Naive thymus-derived CD4-positive, alpha-beta T cell (primary cell): ENCODE measurements at regions not wholly inside any gene's neighbourhood (a gene's known extent, or its start where the extent isn't known, plus 50 kb on each side); places are given as distances from the start of the nearest gene placed in this dataset.

Experiments
- ATAC-seq: fragments of 150-1000 bp; cut with Tn5 transposase; 2 replicates; pipeline ENCODE4 v1.10.0; 2021; ENCODE audit warnings: mild to moderate bottlenecking, moderate library complexity
- CTCF ChIA-PET: fragments of 350-600 bp; sonication (Branson Sonifier 250); formaldehyde crosslinking; loops from one replicate; lab custom pipeline; 2021; ENCODE audit warnings: antibody characterized with exemption; lab: Charles Lee
- POLR2A ChIA-PET: fragments of 350-600 bp; sonication (Branson Sonifier 250); formaldehyde crosslinking; loops from one replicate; lab custom pipeline; 2021; ENCODE audit warnings: antibody characterized with exemption, inconsistent platforms; lab: Charles Lee
- DNase-seq, 9 donors: peaks; one replicate each; pipeline versions ENCODE4 v3.0.0 to v3.0.0-alpha.2; 2020 to 2022; ENCODE audit warnings: mixed read lengths in 1 of 9
- H3K27ac ChIP-seq: one replicate; pipeline ENCODE4 v1.7.0; 2013; ENCODE audit warnings: mild to moderate bottlenecking, low read depth, low read length, moderate library complexity
- H3K27me3 ChIP-seq, 2 donors: one replicate each; pipeline ENCODE4 v1.7.0; 2013; ENCODE audit warnings: low read length in 2 of 2, mild to moderate bottlenecking in 2 of 2, moderate library complexity in 2 of 2; ENCODE audit not compliant: control insufficient read depth in 2 of 2, insufficient read depth in 2 of 2
- H3K36me3 ChIP-seq, 3 experiments: 1 replicate in 2 of 3; 2 replicates in 1 of 3; pipeline ENCODE4 v1.7.0; 2013; ENCODE audit warnings: low read length in 3 of 3, mild to moderate bottlenecking in 3 of 3, moderate library complexity in 1 of 3; ENCODE audit not compliant: insufficient read depth in 3 of 3, control insufficient read depth in 2 of 3
- H3K4me1 ChIP-seq, 2 donors: one replicate each; pipeline ENCODE4 v1.7.0; 2013; ENCODE audit warnings: low read length in 2 of 2, mild to moderate bottlenecking in 2 of 2, moderate library complexity in 1 of 2; ENCODE audit not compliant: control insufficient read depth in 2 of 2, insufficient read depth in 2 of 2
- H3K4me3 ChIP-seq: 2 replicates; pipeline ENCODE4 v1.7.0; 2013; ENCODE audit warnings: mild to moderate bottlenecking, low read length
- H3K9me3 ChIP-seq, 3 experiments: 1 replicate in 2 of 3; 2 replicates in 1 of 3; pipeline ENCODE4 v1.7.0; 2013; ENCODE audit warnings: low read length in 3 of 3; ENCODE audit not compliant: control insufficient read depth in 2 of 3
- H3K27ac Mint-ChIP-seq, 9 donors: one replicate each; pipeline ENCODE4 v1.8.0; 2020 to 2022; ENCODE audit warnings: mixed read lengths in 9 of 9, mild to moderate bottlenecking in 8 of 9, moderate library complexity in 5 of 9, inconsistent platforms in 2 of 9
- H3K27me3 Mint-ChIP-seq, 5 donors: one replicate each; pipeline ENCODE4 v1.8.0; 2021 to 2022; ENCODE audit warnings: mixed read lengths in 5 of 5, mild to moderate bottlenecking in 1 of 5
- H3K36me3 Mint-ChIP-seq, 5 donors: one replicate each; pipeline ENCODE4 v1.8.0; 2020 to 2022; ENCODE audit warnings: mixed read lengths in 5 of 5, mild to moderate bottlenecking in 3 of 5, inconsistent platforms in 1 of 5
- H3K4me1 Mint-ChIP-seq, 7 donors: one replicate each; pipeline ENCODE4 v1.8.0; 2020 to 2022; ENCODE audit warnings: mixed read lengths in 7 of 7, mild to moderate bottlenecking in 3 of 7, inconsistent platforms in 1 of 7
- H3K4me3 Mint-ChIP-seq, 10 donors: one replicate each; pipeline ENCODE4 v1.8.0; 2020 to 2022; ENCODE audit warnings: mild to moderate bottlenecking in 10 of 10, mixed read lengths in 10 of 10, moderate library complexity in 6 of 10, inconsistent platforms in 2 of 10
- H3K9me3 Mint-ChIP-seq, 11 donors: one replicate each; pipeline ENCODE4 v1.8.0; 2020 to 2022; ENCODE audit warnings: mixed read lengths in 11 of 11, mild to moderate bottlenecking in 4 of 11, inconsistent platforms in 1 of 11, moderate library complexity in 1 of 11
- intact Hi-C, 2 donors: fragments of 100-400 bp; cut with micrococcal nuclease; formaldehyde crosslinking; loops; one replicate each; pipeline ENCODE4 v1.15.1; 2023

DNA sequence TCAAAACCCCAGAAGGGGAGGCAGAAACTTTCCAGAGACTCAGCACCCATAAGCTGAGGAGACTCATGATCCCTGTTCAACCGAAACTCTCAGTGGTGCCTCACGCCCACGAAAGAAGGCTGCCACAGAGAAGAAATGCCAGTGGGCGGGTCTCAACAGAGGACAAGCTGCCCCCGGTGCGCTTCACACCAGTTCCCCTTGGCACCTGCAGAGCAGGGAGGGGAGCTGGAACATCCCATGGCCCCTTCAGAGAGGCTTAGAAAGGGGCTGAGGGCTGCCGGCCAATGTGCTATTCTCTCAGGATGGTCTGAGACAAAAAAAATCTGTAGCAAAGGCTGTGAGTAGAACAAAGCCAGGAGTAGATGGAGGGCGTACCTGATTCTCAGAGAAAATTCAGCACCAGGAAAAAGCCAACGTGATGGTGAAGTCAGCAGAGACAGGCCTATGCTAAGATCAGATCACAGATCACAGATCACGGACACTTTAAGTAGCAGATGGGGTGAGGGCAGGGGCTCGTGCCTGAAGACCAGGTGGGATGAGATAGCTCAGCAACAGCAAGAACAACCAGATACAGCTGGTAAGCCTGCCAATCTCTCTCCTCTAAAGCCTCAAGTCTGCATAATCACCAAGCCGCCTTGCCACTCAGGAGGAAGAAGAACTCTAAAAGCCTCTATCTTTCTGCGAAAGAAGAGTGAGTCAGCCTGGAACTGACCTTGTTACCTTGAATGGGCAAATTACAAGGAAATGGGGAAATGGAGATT lies 206.4 kb upstream of the GRIP1 start:
- H3K4me3 ChIP-seq = no peak overlapping the region
- H3K27ac Mint-ChIP-seq = no peak overlapping the region
- intact Hi-C loops = no loop called here
- H3K4me1 Mint-ChIP-seq = no peaks in the 10 kb centered on the region
- peaks cover 0 to 4% of the 10 kb centered on the region in 2 donors for H3K27me3 ChIP-seq
- H3K9me3 ChIP-seq = no peaks in the 10 kb centered on the region
- POLR2A ChIA-PET = interaction anchor here (0.8 to 1.0 kb wide), 2 partner anchors 27 to 383 kb away, joined by 3 read pairs; no protein-coding TSS in a partner anchor
- no peaks in the 10 kb centered on the region for H3K36me3 Mint-ChIP-seq
- H3K27me3 Mint-ChIP-seq = peaks cover 0 to 7% (median 0%) of the 10 kb centered on the region in 5 donors
- no peaks in the 10 kb centered on the region for H3K9me3 Mint-ChIP-seq
- H3K27ac ChIP-seq = no peak overlapping the region
- no peaks in the 10 kb centered on the region for H3K36me3 ChIP-seq
- DNase-seq (no peak), ATAC-seq (no peak)
- CTCF ChIA-PET = interaction anchor here (0.6 kb wide), 1 partner anchor 402 kb away, joined by 6 read pairs; no protein-coding TSS in a partner anchor
- H3K4me1 ChIP-seq = no peaks in the 10 kb centered on the region
- no peak overlapping the region for H3K4me3 Mint-ChIP-seq

DNA sequence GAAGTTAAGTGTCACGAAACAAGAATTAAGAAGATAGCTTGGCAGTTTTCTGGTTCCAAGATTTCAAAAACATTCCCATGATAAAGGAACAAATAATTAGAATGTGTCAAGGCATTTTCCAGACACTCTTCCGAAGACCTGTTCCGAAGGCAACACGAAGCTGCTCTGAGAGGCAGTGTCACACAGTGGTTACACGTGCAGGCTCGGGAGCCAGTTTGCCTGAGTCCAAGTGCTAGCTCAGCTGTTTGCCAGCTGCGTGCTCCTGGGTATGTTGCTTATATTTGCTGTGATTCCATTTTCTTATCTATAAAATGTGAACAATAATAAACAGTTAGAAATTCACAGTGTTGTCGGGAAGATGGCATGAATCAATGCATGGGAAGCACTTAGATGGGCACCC lies 217.9 kb upstream of the GRIP1 start:
- Histone ChIP-seq H3K27ac (no peak overlapping the region), H3K36me3 (no peaks in the 10 kb centered on the region), H3K9me3 (no peaks in the 10 kb centered on the region), H3K4me3 (no peak overlapping the region), H3K27me3 (no peaks in the 10 kb centered on the region), H3K4me1 (peaks cover 0 to 17% of the 10 kb centered on the region in 2 donors)
- Mint-ChIP-seq H3K27me3 (peaks cover 0 to 10% (median 5%) of the 10 kb centered on the region in 5 donors), H3K36me3 (peaks cover 0 to 7% (median 3%) of the 10 kb centered on the region in 5 donors), H3K27ac (no peak overlapping the region), H3K9me3 (peaks cover 0 to 7% (median 0%) of the 10 kb centered on the region in 11 donors), H3K4me3 (no peak overlapping the region), H3K4me1 (peaks cover 13 to 34% (median 31%) of the 10 kb centered on the region in 7 donors)
- ATAC-seq (no peak), DNase-seq (no peak)
- POLR2A ChIA-PET = no interaction called here
- intact Hi-C loops = no loop called here
- CTCF ChIA-PET = no interaction called here

GRCh38 chr12:66898700-66899469 lies 220.0 kb upstream of the GRIP1 start:
- CTCF ChIA-PET = interaction anchor here (0.6 to 0.9 kb wide), 2 partner anchors 206 to 1091 kb away, joined by 3 to 6 read pairs; no protein-coding TSS in a partner anchor
- peaks cover 0 to 3% (median 3%) of the 10 kb centered on the region in 5 donors for H3K36me3 Mint-ChIP-seq

GRCh38 chr12:66899588-66899987 lies 220.7 kb upstream of the GRIP1 start:
- intact Hi-C loops = no loop called here

More at GRCh38 chr12:66898700-66899469, 220.0 kb upstream of the GRIP1 start:
- Histone ChIP-seq H3K4me1 (peaks cover 0 to 20% of the 10 kb centered on the region in 2 donors), H3K36me3 (no peaks in the 10 kb centered on the region), H3K27me3 (no peaks in the 10 kb centered on the region), H3K4me3 (no peak overlapping the region), H3K27ac (no peak overlapping the region), H3K9me3 (no peaks in the 10 kb centered on the region)
- Mint-ChIP-seq H3K4me1 (peaks cover 14 to 47% (median 39%) of the 10 kb centered on the region in 7 donors), H3K27me3 (peaks cover 0 to 7% (median 2%) of the 10 kb centered on the region in 5 donors), H3K4me3 (no peak overlapping the region), H3K9me3 (peaks cover 0 to 6% (median 0%) of the 10 kb centered on the region in 11 donors), H3K27ac (peak overlapping the region in 4 of 9 donors; percentile 31 to 69 (median 52))
- DNase-seq (no peak), ATAC-seq (no peak)
- POLR2A ChIA-PET = no interaction called here
- intact Hi-C loops = no loop called here

DNA sequence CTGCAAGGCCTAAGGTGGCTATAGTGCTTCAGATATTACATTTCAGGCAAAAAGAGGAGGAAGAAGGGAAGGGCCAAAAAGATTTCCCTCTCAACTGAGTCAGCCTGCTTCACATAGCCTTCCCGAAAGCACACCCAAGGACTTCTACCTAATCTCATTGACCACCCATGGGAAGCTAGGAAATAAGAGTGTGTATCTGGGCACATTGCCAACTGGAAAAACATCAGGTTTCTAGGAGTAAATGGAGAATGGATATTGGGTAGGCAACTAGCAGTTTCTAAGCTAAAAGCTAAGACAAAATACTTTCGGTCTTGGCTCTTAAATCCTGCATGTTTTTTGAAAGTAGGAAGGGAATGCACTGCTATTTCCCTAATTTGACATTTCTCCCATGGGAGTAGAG lies 221.7 kb upstream of the GRIP1 start:
- POLR2A ChIA-PET = interaction anchor here (0.6 to 1.4 kb wide), 3 partner anchors 9 to 1140 kb away, joined by 3 to 7 read pairs (median 5); no protein-coding TSS in a partner anchor
- no peak for ATAC-seq
- no peaks in the 10 kb centered on the region for H3K36me3 Mint-ChIP-seq

More at GRCh38 chr12:66899588-66899987, 220.7 kb upstream of the GRIP1 start:
- Mint-ChIP-seq H3K4me1 (peaks cover 14 to 52% (median 44%) of the 10 kb centered on the region in 7 donors), H3K4me3 (peak overlapping the region in 3 of 10 donors; percentile 1 to 71 (median 54)), H3K27me3 (peaks cover 0 to 4% (median 0%) of the 10 kb centered on the region in 5 donors), H3K36me3 (peaks cover 0 to 3% (median 0%) of the 10 kb centered on the region in 5 donors), H3K9me3 (peaks cover 0 to 3% (median 0%) of the 10 kb centered on the region in 11 donors), H3K27ac (peak overlapping the region in 7 of 9 donors; percentile 34 to 90 (median 65))
- CTCF ChIA-PET = interaction anchor here (0.7 kb wide), 1 partner anchor 959 kb away, joined by 3 read pairs; no protein-coding TSS in a partner anchor
- ATAC-seq (no peak), DNase-seq (no peak)
- no peak overlapping the region for H3K27ac ChIP-seq
- POLR2A ChIA-PET = interaction anchor here (0.7 kb wide), 1 partner anchor 32 kb away, joined by 3 read pairs; no protein-coding TSS in a partner anchor
- H3K9me3 ChIP-seq = no peaks in the 10 kb centered on the region
- H3K4me3 ChIP-seq = no peak overlapping the region
- peaks cover 0 to 20% of the 10 kb centered on the region in 2 donors for H3K4me1 ChIP-seq
- H3K36me3 ChIP-seq = no peaks in the 10 kb centered on the region
- no peaks in the 10 kb centered on the region for H3K27me3 ChIP-seq

More for the DNA sequence above, 221.7 kb upstream of the GRIP1 start:
- Histone ChIP-seq H3K9me3 (no peaks in the 10 kb centered on the region), H3K27ac (no peak overlapping the region), H3K4me1 (peaks cover 0 to 20% of the 10 kb centered on the region in 2 donors), H3K27me3 (no peaks in the 10 kb centered on the region), H3K36me3 (no peaks in the 10 kb centered on the region), H3K4me3 (no peak overlapping the region)
- H3K4me1 Mint-ChIP-seq = peaks cover 14 to 52% (median 47%) of the 10 kb centered on the region in 7 donors
- H3K9me3 Mint-ChIP-seq = no peaks in the 10 kb centered on the region
- peak overlapping the region in 7 of 10 donors; percentile 50 to 78 (median 71) for H3K4me3 Mint-ChIP-seq
- DNase-seq = no peak
- peaks cover 0 to 4% (median 0%) of the 10 kb centered on the region in 5 donors for H3K27me3 Mint-ChIP-seq
- CTCF ChIA-PET = interaction anchor here (0.5 to 0.7 kb wide), 2 partner anchors 41 to 385 kb away, joined by 3 read pairs; no protein-coding TSS in a partner anchor
- intact Hi-C loops = loop anchor here in 1 of 2 donors (1.0 to 5.0 kb wide), 4 partner anchors 9 to 542 kb away; partner anchors contain the start of gene CAND1
- peak overlapping the region in 8 of 9 donors; percentile 34 to 90 (median 67) for H3K27ac Mint-ChIP-seq
